HEK293T (cell line): ENCODE measurements at regions not wholly inside any gene's neighbourhood (a gene's known extent, or its start where the extent isn't known, plus 50 kb on each side); places are given as distances from the start of the nearest gene placed in this dataset.

Source experiments
- ARNT ChIP-seq: fragments of 450-650 bp; IDR thresholded peaks from 2 replicates; pipeline ENCODE4 v1.6.1; 2017; ENCODE audit warnings: mild to moderate bottlenecking
- BHLHE40 ChIP-seq: fragments of 450-650 bp; IDR thresholded peaks from 2 replicates; pipeline ENCODE4 v1.6.1; 2016; ENCODE audit warnings: mild to moderate bottlenecking, moderate library complexity, borderline replicate concordance
- CTBP1 ChIP-seq: fragments of 450-650 bp; IDR thresholded peaks from 2 replicates; pipeline ENCODE4 v1.6.1; 2016; ENCODE audit warnings: borderline replicate concordance
- ELF4 ChIP-seq: fragments of 450-650 bp; IDR thresholded peaks from 2 replicates; pipeline ENCODE4 v1.6.1; 2017; ENCODE audit warnings: antibody characterized with exemption
- FOXK2 ChIP-seq: fragments of 450-650 bp; IDR thresholded peaks from 2 replicates; pipeline ENCODE4 v1.6.1; 2016; ENCODE audit warnings: mild to moderate bottlenecking
- FOXM1 ChIP-seq: fragments of 450-650 bp; IDR thresholded peaks from 2 replicates; pipeline ENCODE4 v1.6.1; 2017; ENCODE audit warnings: mild to moderate bottlenecking, borderline replicate concordance
- L3MBTL2 ChIP-seq: fragments of 450-650 bp; conservative IDR thresholded peaks from 2 replicates; pipeline ENCODE4 v1.6.1; 2016; ENCODE audit warnings: mild to moderate bottlenecking
- LEF1 ChIP-seq: fragments of 450-650 bp; IDR thresholded peaks from 2 replicates; pipeline ENCODE4 v1.6.1; 2017; ENCODE audit warnings: mild to moderate bottlenecking, borderline replicate concordance
- NFRKB ChIP-seq: fragments of 450-650 bp; IDR thresholded peaks from 2 replicates; pipeline ENCODE4 v1.6.1; 2016; ENCODE audit warnings: mild to moderate bottlenecking, moderate library complexity
- SP1 ChIP-seq: fragments of 450-650 bp; IDR thresholded peaks from 2 replicates; pipeline ENCODE4 v1.6.1; 2017
- SUZ12 ChIP-seq: fragments of 450-650 bp; IDR thresholded peaks from 2 replicates; pipeline ENCODE4 v1.6.1; 2016; ENCODE audit warnings: mild to moderate bottlenecking
- TARDBP ChIP-seq: fragments of 450-650 bp; IDR thresholded peaks from 2 replicates; pipeline ENCODE4 v1.6.1; 2016
- ZNF384 ChIP-seq: fragments of 450-650 bp; IDR thresholded peaks from 2 replicates; pipeline ENCODE4 v1.6.1; 2016

GRCh38 chr9:103991001-103991400, 103.1 kb upstream of the SMC2 start:
- TF ChIP-seq LEF1, result no peak
- TF ChIP-seq NFRKB, result no peak
- TF ChIP-seq SP1, result no peak
- TF ChIP-seq SUZ12, result no peak
- no peak for TF ChIP-seq ZNF384
- TF ChIP-seq CTBP1, result no peak
- no peak for TF ChIP-seq BHLHE40
- no peak for TF ChIP-seq FOXM1
- TF ChIP-seq ELF4, result no peak
- TF ChIP-seq ARNT, result no peak
- TF ChIP-seq TARDBP, result no peak
- TF ChIP-seq L3MBTL2, result no peak
- no peak for TF ChIP-seq FOXK2
